DOHH2 (cell line): ENCODE measurements at regions not wholly inside any gene's neighbourhood (a gene's known extent, or its start where the extent isn't known, plus 50 kb on each side); places are given as distances from the start of the nearest gene placed in this dataset.

Experiments
- H3F3A ChIP-seq: fragments of 200-600 bp; sonication (generic), shearing (Covaris generic); 2 replicates; pipeline ENCODE4 v1.6.0; 2016; ENCODE audit warnings: antibody characterized with exemption, mild to moderate bottlenecking; ENCODE audit not compliant: control insufficient read depth, insufficient read depth
- H3K27ac ChIP-seq: fragments of 200-600 bp; sonication (generic); 2 replicates; pipeline ENCODE4 v1.5.1; 2014; ENCODE audit warnings: low read depth, mild to moderate bottlenecking, low read length, moderate library complexity
- H3K27me3 ChIP-seq: fragments of 200-600 bp; sonication (generic); 2 replicates; pipeline ENCODE4 v1.6.1; 2014; ENCODE audit warnings: mild to moderate bottlenecking, low read length, mixed read lengths; ENCODE audit not compliant: control insufficient read depth
- H3K36me3 ChIP-seq: fragments of 200-600 bp; sonication (generic); 2 replicates; pipeline ENCODE4 v1.6.1; 2014; ENCODE audit warnings: mild to moderate bottlenecking, low read length, moderate library complexity, mixed read lengths; ENCODE audit not compliant: control insufficient read depth
- H3K4me1 ChIP-seq: fragments of 200-600 bp; sonication (generic); 2 replicates; pipeline ENCODE4 v1.6.1; 2014; ENCODE audit warnings: mild to moderate bottlenecking, low read length, mixed read lengths; ENCODE audit not compliant: control insufficient read depth
- H3K4me2 ChIP-seq: fragments of 200-600 bp; sonication (generic); 2 replicates; pipeline ENCODE4 v1.6.0; 2014; ENCODE audit warnings: mild to moderate bottlenecking, low read length, moderate library complexity
- H3K4me3 ChIP-seq: fragments of 200-600 bp; sonication (generic); 2 replicates; pipeline ENCODE4 v1.5.1; 2014; ENCODE audit warnings: mild to moderate bottlenecking, low read length, mixed read lengths
- H3K79me2 ChIP-seq: fragments of 200-600 bp; sonication (generic); 2 replicates; pipeline ENCODE4 v1.6.1; 2014; ENCODE audit warnings: mild to moderate bottlenecking, low read length, mixed read lengths; ENCODE audit not compliant: control insufficient read depth
- H3K9me2 ChIP-seq: fragments of 200-600 bp; sonication (generic); replicated peaks from 2 replicates; pipeline ENCODE4 v1.6.1; 2014; ENCODE audit warnings: mild to moderate bottlenecking, low read length, mixed read lengths; ENCODE audit not compliant: control insufficient read depth
- H3K9me3 ChIP-seq: fragments of 200-600 bp; sonication (generic); 2 replicates; pipeline ENCODE4 v1.6.1; 2014; ENCODE audit warnings: antibody characterized with exemption, low read length, mixed read lengths; ENCODE audit not compliant: control insufficient read depth, insufficient read depth
- H4K20me1 ChIP-seq: fragments of 200-600 bp; sonication (generic); 2 replicates; pipeline ENCODE4 v1.6.0; 2014; ENCODE audit warnings: low read depth, mild to moderate bottlenecking, antibody characterized with exemption, low read length, moderate library complexity; ENCODE audit not compliant: control insufficient read depth, insufficient read depth
- CTCF ChIP-seq: fragments of 200-600 bp; sonication (generic); IDR thresholded peaks from one replicate; pipeline ENCODE4 v1.5.1; 2014; ENCODE audit warnings: antibody characterized with exemption, mild to moderate bottlenecking, low read depth, low read length; ENCODE audit not compliant: poor library complexity, severe bottlenecking
- EZH2phosphoT487 ChIP-seq: fragments of 200-600 bp; sonication (generic); IDR thresholded peaks from 2 replicates; pipeline ENCODE4 v1.6.1; 2017; ENCODE audit warnings: borderline replicate concordance, mild to moderate bottlenecking, antibody characterized with exemption, low read length, moderate library complexity, mixed read lengths

DNA sequence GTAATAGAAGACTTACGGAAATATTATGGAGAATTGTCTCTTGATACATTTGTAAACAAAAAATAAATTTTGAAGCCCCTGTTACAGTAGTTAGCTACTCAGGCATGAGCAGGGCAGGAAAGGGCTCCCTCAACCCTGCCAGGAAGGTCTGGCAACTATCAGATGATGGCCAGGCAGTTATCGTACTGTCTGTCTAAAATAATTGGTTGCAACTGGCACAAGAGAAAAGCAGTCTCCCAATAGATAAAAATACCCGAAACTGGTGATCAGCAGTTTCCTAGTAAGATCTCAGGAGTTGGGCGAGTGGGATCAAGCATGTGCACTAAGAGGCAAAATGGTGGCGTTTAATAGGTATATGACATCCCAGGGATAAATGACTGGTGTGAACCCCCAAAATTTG is 1336.3 kb downstream of the C4orf33 start:
- no peaks in the 10 kb centered on the region for H4K20me1 ChIP-seq
- H3K9me2 ChIP-seq: no peaks in the 10 kb centered on the region
- H3K4me3 ChIP-seq: no peak overlapping the region
- H3K27ac ChIP-seq: no peak overlapping the region
- H3K4me1 ChIP-seq: no peaks in the 10 kb centered on the region
- H3K27me3 ChIP-seq: no peaks in the 10 kb centered on the region
- H3K4me2 ChIP-seq: no peak overlapping the region
- no peaks in the 10 kb centered on the region for H3K9me3 ChIP-seq
- H3K36me3 ChIP-seq: no peaks in the 10 kb centered on the region
- no peaks in the 10 kb centered on the region for H3K79me2 ChIP-seq
- H3F3A ChIP-seq: no peaks in the 10 kb centered on the region
- TF ChIP-seq EZH2phosphoT487: no peak
- no peak for TF ChIP-seq CTCF

DNA sequence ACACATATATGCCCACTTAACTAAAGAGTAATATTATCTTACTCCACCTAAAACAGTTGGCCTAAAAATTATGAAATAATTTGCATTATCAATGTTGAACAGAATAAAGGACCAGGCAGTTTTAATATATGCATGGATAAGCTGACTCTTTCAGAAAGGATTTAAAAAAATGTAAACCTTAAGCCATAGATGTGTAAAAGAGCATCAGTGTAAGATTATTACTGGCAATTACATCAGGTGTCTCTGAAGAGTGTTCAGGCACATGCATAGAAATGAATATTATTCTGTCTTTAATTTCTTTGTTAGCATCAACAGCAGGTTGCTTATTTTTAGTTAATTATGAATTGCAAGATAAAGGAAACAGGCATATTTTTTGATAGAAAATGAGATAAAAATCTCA is 1353.8 kb downstream of the C4orf33 start:
- no peaks in the 10 kb centered on the region for H3K4me1 ChIP-seq
- H3K9me3 ChIP-seq: no peaks in the 10 kb centered on the region
- H3K79me2 ChIP-seq: no peaks in the 10 kb centered on the region
- H3K27ac ChIP-seq: no peak overlapping the region
- no peaks in the 10 kb centered on the region for H3K36me3 ChIP-seq
- H3F3A ChIP-seq: no peaks in the 10 kb centered on the region
- no peaks in the 10 kb centered on the region for H3K9me2 ChIP-seq
- no peaks in the 10 kb centered on the region for H3K27me3 ChIP-seq
- H3K4me3 ChIP-seq: no peak overlapping the region
- no peak overlapping the region for H3K4me2 ChIP-seq
- no peak for TF ChIP-seq EZH2phosphoT487
- no peak for TF ChIP-seq CTCF
- no peaks in the 10 kb centered on the region for H4K20me1 ChIP-seq

- H3K4me2 ChIP-seq: no peak overlapping the region
- no peaks in the 10 kb centered on the region for H3K9me3 ChIP-seq
- TF ChIP-seq EZH2phosphoT487 (no peak), CTCF (no peak)
These were observed 1372.4 kb downstream of the C4orf33 start for GRCh38 chr4:130468340-130468739.

DNA sequence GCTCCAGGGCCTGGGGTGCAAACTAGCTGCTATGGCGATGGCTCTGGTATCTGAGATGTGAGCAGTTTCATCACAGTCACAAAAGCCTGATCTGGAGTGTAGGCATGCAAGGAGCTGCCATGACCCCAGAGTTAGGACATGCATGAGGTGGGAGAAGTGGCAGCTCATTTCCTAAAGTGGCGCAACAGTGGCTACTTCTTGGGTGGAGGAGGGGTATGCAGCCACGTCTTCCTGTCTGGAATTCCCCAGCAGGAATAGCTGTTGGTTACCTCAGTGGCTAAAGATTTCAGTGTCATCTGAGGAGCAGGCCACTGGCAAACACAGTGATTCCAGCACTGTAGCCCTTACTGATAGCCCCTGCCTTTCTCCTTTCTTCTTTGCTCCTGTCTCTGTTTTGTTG is 1382.5 kb downstream of the C4orf33 start:
- Histone ChIP-seq H3K4me2 (no peak overlapping the region), H3K9me3 (no peaks in the 10 kb centered on the region), H3K9me2 (no peaks in the 10 kb centered on the region), H3K36me3 (no peaks in the 10 kb centered on the region), H3K4me3 (no peak overlapping the region), H3K27ac (no peak overlapping the region), H3K4me1 (no peaks in the 10 kb centered on the region), H3F3A (no peaks in the 10 kb centered on the region), H4K20me1 (no peaks in the 10 kb centered on the region), H3K27me3 (no peaks in the 10 kb centered on the region), H3K79me2 (no peaks in the 10 kb centered on the region)
- no peak for TF ChIP-seq CTCF
- no peak for TF ChIP-seq EZH2phosphoT487

More at GRCh38 chr4:130468340-130468739, 1372.4 kb downstream of the C4orf33 start:
- Histone ChIP-seq H3K79me2 (no peaks in the 10 kb centered on the region), H3F3A (no peaks in the 10 kb centered on the region), H3K27me3 (no peaks in the 10 kb centered on the region), H3K9me2 (no peaks in the 10 kb centered on the region), H3K36me3 (no peaks in the 10 kb centered on the region), H4K20me1 (no peaks in the 10 kb centered on the region), H3K4me1 (no peaks in the 10 kb centered on the region), H3K4me3 (no peak overlapping the region), H3K27ac (no peak overlapping the region)
